Vagina (tissue), 2 donors: ENCODE measurements at regions not wholly inside any gene's neighbourhood (a gene's known extent, or its start where the extent isn't known, plus 50 kb on each side); places are given as distances from the start of the nearest gene placed in this dataset.

Experiments used
- POLR2A ChIP-seq, 2 donors: fragments of 450-650 bp; IDR thresholded peaks; one replicate each; pipeline ENCODE4 v1.6.1; 2017; ENCODE audit warnings: antibody characterized with exemption in 2 of 2, mild to moderate bottlenecking in 2 of 2, moderate library complexity in 2 of 2
- TF ChIP-seq, protein P1 (sequence below), 3 experiments: fragments of 450-650 bp in 2 of 3; fragments of 200-600 bp in 1 of 3; sonication (generic) in 1 of 3; IDR thresholded peaks; one replicate each; pipeline ENCODE4 v1.5.1; 2017 to 2019; ENCODE audit warnings: antibody characterized with exemption in 3 of 3, mild to moderate bottlenecking in 2 of 3, moderate library complexity in 2 of 3

DNA sequence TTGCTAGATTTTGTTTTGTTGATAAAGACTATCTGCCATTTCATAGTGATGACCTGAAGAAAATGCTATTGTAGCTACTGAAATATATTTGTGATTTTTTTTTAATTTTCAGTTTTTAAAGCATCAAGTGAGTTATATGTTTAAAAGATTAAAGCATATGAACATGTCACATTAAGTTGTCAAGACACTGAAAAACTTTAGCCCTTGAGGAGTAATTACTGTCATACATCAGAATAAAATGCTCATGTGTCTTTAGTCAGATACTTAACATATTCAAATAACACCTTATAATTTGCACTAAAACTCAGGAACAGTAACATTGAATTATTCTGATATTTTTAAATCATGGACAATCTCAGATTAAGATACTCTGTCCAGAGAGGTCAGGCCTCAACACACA is 108.1 kb upstream of the ATXN7L3B start:
- TF ChIP-seq, protein P1, sequence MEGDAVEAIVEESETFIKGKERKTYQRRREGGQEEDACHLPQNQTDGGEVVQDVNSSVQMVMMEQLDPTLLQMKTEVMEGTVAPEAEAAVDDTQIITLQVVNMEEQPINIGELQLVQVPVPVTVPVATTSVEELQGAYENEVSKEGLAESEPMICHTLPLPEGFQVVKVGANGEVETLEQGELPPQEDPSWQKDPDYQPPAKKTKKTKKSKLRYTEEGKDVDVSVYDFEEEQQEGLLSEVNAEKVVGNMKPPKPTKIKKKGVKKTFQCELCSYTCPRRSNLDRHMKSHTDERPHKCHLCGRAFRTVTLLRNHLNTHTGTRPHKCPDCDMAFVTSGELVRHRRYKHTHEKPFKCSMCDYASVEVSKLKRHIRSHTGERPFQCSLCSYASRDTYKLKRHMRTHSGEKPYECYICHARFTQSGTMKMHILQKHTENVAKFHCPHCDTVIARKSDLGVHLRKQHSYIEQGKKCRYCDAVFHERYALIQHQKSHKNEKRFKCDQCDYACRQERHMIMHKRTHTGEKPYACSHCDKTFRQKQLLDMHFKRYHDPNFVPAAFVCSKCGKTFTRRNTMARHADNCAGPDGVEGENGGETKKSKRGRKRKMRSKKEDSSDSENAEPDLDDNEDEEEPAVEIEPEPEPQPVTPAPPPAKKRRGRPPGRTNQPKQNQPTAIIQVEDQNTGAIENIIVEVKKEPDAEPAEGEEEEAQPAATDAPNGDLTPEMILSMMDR (IDR thresholded peaks at IDR 0.05), result no peak
- no peak for TF ChIP-seq POLR2A (IDR thresholded peaks at IDR 0.05)
